Left kidney (tissue), 1 donor: ENCODE measurements at regions not wholly inside any gene's neighbourhood (a gene's known extent, or its start where the extent isn't known, plus 50 kb on each side); places are given as distances from the start of the nearest gene placed in this dataset.

Experiments used
- DNase-seq: peaks from one replicate; pipeline ENCODE4 v3.0.0-alpha.2; 2013

DNA sequence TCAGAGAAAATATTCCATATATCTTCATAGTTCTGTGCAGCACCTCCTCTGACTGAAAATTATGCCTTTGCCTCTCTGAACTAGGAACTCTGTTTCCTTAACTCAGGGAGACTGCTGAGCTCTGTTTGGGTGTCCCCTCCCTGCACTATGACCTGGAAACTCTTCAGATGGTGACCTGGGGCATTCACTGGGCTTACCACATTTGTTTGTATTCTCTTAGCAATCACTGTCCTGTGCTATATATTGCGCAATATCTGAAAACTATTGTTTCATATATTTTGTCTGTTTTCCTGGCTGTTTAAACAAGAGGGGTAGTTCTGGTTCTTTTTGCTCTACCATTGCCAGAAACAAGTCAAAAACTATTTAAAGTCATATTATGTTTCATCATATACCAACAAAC is 181.8 kb upstream of the KIAA1217 start:
- no peak for DNase-seq

DNA sequence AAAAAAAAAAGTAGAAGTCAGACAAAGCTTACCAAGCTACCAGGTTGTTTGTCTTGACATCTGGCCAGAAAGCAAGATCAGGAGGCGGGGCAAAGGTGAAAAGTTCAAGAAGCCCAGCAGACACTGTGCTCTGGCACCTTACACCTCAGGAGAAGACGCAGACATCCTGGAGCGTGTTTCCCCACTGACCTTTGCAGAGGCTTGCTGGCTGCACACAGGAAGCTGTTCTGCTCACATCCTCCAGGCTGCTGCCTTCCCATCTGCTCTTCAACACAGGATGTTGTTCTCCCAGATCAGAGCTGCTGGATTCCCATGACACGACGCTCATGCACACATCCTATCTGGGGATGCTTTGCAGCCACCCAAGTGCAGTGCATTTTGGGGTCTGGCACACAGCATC is 174.4 kb upstream of the KIAA1217 start:
- DNase-seq = no peak

GRCh38 chr10:24035761-24036160 is 173.2 kb upstream of the KIAA1217 start:
- DNase-seq = no peak

DNA sequence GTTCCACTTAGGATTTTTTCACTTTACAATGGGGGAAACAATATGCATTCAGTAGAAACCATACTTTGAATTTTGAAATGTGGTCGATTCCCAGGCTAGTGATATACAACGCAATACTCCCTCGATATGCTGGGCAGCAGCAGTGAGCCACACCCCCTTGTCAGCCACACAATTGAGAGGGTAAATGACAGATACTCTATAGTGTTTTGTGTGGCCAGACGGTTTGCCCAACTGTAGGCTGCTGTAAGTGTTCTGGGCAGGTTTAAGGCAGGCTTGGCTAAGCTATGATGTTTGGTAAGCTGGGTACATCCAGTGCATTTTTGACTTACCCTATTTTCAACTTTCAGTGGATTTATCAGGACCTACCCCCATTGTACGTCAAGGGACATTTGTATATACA is 169.6 kb upstream of the KIAA1217 start:
- no peak for DNase-seq

DNA sequence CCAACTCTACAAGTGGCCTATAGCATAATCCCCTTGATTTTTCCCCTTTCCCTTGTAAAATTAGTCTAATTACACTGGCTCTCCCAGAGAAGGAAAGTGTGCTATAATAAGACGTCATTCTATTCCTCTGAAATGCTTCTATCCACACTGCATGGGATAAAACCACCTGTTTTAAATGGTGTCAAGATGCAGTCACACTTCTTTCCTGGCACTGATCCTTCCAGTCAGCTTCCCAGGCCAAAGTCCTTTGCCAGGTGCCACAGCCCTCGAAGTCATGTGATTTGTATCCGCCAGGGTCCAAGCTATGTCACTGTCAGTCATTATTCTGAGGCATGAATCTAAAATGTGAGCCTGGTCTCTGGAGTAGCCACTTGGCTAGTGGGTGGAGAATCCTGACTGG is 169.0 kb upstream of the KIAA1217 start:
- DNase-seq = no peak

- DNase-seq = peak; percentile 68
Measured at GRCh38 chr10:24041034-24041433, 167.9 kb upstream of the KIAA1217 start.

DNA sequence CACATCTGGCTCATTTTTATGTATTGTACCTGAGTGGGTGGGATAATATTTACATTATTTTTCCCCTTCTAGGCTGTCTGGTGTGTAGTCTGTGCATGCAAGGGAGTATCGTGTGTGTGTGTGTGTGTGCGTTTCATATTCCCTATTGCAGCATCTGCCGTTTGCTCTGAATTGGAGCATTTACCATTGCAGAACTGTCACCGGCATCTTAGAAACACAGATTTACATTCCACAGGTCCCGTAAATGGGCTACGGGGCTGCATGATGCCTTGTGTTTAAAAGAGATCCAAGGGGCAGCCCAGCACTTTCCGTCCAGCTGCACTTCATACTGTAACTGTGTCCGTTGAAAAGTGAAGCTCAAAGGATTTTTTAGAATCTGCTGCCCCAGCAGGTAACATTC is 167.1 kb upstream of the KIAA1217 start:
- no peak for DNase-seq

GRCh38 chr10:24042884-24043283 is 166.1 kb upstream of the KIAA1217 start:
- DNase-seq = no peak

GRCh38 chr10:24046060-24046459 is 162.9 kb upstream of the KIAA1217 start:
- DNase-seq = no peak

- DNase-seq = no peak
Measured at GRCh38 chr10:24047176-24047575, 161.8 kb upstream of the KIAA1217 start.

DNA sequence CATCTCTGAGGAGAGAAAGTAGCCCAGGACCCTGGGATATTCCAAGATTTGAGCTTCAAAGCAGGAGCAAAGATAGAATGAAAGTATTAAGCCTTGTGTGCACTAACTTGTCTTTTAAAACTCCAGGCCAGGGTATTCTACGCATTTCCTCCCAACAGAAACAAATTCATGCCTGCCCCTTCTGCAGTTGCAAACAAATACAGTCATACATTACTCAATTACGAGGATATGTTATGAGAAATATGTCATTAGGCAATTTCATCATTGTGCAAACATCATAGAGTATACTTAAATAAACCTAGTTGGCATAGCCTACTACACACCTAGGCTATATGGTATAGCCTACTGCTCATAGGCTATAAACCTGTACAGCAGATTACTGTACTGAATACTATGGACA is 154.5 kb upstream of the KIAA1217 start:
- DNase-seq = no peak

DNA sequence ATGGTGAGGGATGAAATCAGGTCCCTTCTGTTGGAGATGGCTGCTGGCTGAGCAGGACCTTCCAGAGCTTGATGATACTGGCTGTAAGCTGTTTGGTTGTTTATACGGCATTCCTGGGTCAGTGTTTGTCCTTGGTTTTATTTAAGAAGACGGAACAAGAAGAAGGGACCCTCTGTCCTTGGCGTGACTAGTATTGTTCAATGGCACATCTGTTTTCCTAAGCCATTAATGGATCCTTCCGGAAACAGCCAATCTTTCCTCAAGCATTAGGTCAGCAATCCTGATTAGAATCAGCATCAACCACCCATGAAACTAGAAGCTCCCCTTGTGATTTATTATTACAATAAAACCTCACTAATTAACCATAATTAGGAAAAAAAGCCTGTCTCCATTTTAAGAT is 128.7 kb upstream of the KIAA1217 start:
- DNase-seq = no peak

DNA sequence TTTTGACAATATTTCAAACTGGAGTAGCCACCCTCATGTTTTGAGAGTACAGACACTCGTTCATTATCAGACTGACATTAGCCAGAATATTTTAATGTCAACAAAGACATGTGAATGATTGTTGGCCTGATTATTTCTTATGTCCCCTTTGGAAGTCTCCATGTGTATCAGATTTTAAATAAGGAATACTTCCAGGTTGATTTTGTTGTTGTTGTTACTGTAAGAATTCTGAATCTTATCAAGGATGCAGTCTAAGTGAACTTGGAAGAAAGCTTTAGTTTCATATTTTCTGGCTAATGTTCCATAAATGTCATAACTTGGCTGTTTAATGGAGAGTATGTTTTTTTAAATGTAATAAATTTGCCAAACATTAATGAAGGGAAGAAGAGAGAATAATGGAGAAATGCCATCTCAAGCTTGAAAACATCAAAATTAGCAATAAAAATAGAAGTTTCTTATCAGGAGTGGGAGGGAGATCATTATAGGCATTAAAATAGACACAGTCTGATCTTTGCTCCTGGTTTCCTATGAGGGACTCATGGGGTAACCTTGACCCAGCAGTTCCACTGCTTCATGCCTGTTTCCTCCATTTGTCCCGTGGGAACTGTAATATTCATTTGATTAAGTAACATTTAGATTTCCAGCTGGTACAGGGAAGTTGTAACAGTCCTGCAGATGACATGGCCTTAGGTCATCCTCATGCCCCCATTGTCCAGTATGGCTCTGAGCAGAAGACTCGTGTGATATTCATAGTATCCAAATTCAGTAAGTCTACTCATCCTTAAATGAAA is 122.4 kb upstream of the KIAA1217 start:
- DNase-seq = peak; percentile 57

DNA sequence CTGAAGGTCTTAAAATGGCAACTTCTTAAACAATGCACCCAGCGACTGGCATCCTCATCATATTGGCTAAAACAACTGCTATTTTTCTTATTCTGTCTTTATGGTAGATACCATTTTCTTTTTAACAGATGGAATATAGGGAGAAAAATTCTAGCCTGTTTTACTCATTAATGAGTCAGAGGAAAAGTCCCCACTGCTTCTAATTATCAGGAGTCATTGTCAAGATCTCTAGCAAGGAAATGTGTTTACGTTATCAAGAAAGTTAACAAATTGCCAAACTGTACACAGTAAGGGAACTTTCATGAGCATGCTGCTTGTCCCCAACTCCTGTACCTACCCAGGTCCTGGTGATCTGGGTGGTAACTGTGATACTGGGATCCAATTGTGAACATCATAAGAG is 117.7 kb upstream of the KIAA1217 start:
- DNase-seq = no peak

- no peak for DNase-seq
Measured at GRCh38 chr10:24096281-24096680, 112.7 kb upstream of the KIAA1217 start.

DNA sequence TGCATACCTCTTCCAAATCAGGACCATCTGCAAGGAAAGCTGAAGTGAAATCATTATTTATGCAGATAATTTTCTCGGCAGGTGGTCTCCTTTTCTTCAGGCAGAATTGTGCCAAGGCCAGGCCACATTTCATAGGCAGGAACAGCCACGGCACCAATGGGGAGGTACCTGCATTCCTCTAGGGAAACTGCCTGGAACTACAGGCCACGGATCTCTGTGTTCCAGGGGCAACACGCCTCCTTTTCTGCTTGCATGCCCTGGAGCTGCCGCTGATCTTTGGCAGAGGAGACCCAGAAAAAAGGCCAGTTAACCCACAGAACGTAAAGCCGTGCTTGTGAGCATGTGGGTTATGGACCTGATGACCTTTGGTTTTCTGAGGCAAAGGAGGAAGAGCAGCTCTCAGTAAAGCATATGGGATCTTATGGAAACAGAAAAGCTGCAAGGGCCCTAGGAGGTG is 111.2 kb upstream of the KIAA1217 start:
- peak; percentile 58 for DNase-seq

DNA sequence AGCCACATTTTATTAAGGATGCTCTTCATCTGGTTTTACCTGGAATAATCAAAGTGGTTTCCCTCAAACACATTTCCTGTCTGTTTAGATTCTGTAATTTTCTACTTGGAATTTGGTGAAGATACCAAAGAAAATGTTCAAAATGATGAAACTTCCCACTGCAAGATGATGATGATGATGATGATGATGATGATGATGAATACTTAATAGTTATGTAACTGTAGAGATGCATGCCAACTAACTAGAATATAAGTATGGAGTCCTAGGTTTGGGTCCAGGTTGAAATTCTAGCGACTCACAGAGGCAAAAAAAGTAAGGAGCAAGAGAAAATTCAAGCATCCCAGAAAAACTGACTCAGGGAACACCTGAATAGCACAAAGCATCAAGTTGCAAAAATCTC is 104.0 kb upstream of the KIAA1217 start:
- no peak for DNase-seq

DNA sequence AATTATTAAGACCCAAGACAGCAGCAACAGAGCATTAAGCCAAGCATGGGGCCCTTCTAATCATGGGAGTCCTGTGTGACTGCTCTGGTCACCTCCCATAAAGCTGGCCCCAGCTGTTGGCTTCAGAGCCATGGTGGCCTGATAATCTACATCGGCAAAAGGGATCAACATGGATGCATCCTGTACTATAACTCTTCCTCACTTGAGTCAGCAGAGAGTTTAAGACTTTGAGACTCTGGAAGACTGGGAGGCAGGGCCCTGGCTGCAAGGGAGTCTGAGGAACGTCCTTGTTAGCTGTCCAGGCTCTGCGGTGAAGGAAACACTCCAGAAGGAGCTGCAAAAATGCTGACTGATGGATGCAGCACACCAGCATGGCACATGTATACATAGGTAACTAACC is 95.0 kb upstream of the KIAA1217 start:
- DNase-seq = no peak

DNA sequence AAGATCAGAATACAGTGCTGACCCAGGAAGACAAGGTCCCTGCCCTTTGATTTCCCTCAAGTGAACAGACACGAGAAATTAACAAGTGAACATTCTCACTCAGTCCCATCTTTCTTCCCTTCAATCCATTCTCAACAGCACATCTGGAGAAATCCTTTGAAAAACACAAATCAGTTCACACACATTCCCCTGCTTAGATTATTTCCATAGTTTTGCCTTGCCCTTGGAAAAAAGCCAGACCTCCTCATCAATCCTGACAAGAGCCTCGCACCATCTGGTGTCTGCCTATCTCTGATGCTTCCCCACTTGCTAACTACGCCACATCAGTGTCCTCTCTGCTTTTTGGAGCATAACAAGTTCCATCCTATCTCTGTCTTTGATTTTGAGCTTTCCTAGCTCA is 94.4 kb upstream of the KIAA1217 start:
- DNase-seq = no peak

DNA sequence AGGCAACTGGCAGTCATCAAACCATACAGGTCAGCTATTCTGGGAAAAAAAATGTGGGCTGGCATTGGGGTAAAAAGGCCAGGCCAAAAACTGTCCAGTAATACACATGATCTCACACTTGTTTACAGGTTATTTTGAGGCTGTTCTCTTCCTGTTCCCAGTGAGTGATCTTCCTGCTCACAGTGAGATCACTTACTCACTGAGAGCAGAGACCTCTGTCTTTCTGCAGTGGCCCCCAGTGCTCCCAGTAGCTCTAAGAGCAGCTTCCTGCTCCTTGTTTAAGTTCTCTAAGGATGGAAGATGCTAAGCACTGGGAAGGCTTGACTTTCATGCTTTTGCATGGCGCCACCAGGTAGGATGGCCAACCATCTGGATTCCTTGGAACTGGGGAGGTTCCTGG is 93.5 kb upstream of the KIAA1217 start:
- DNase-seq = no peak

GRCh38 chr10:24118246-24118645 is 90.7 kb upstream of the KIAA1217 start:
- DNase-seq = peak; percentile 44

- no peak for DNase-seq
Measured at GRCh38 chr10:24119896-24120295, 89.0 kb upstream of the KIAA1217 start.

- DNase-seq = no peak
Measured at GRCh38 chr10:24120646-24121045, 88.3 kb upstream of the KIAA1217 start.

DNA sequence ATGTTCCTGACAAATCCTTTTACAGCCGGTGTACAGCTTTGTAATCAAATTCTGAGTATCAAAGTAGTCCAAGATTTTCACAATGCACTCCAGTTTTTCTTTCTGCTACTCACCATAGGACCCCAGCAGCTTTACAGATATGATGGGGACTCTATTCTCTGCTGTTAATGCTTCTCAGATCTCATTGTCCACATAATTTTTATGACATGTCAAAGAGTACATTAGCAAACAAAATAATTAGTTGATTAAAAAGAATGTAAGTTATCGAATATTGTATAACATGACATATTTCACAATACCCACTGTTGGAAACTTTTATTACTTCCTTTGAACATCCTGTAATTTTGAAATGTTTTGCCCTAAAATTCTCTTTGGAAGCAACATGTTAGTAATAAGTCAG is 81.4 kb upstream of the KIAA1217 start:
- DNase-seq = no peak
